ENCODE measurements at regions not wholly inside any gene's neighbourhood (a gene's known extent, or its start where the extent isn't known, plus 50 kb on each side); places are given as distances from the start of the nearest gene placed in this dataset.

GRCh38 chr2:219772103-219772635 lies 144.7 kb downstream of the SLC4A3 start:
- no peak for FAIRE-seq

GRCh38 chr2:219772697-219773096 lies 145.3 kb downstream of the SLC4A3 start:
- no peak for FAIRE-seq

GRCh38 chr2:219775506-219775905 lies 148.1 kb downstream of the SLC4A3 start:
- FAIRE-seq, result no peak

- no peak for FAIRE-seq
These were observed 150.0 kb downstream of the SLC4A3 start for GRCh38 chr2:219777388-219777787.

GRCh38 chr2:219778189-219778588 lies 150.8 kb downstream of the SLC4A3 start:
- no peak for FAIRE-seq

GRCh38 chr2:219782737-219783348 lies 155.4 kb downstream of the SLC4A3 start:
- FAIRE-seq, result no peak

- FAIRE-seq, result no peak
These were observed 156.0 kb downstream of the SLC4A3 start for GRCh38 chr2:219783359-219783975.

- no peak for FAIRE-seq
These were observed 156.7 kb downstream of the SLC4A3 start for GRCh38 chr2:219784178-219784577.

GRCh38 chr2:219789476-219789875 lies 162.0 kb downstream of the SLC4A3 start:
- FAIRE-seq, result no peak

GRCh38 chr2:219792446-219792845 lies 165.0 kb downstream of the SLC4A3 start:
- no peak for FAIRE-seq

- no peak for FAIRE-seq
These were observed 171.0 kb downstream of the SLC4A3 start for GRCh38 chr2:219798430-219798829.

GRCh38 chr2:219803294-219803693 lies 175.9 kb downstream of the SLC4A3 start:
- FAIRE-seq, result no peak

GRCh38 chr2:219810895-219811294 lies 183.5 kb downstream of the SLC4A3 start:
- no peak for FAIRE-seq

GRCh38 chr2:219812672-219813071 lies 185.2 kb downstream of the SLC4A3 start:
- FAIRE-seq, result no peak

- no peak for FAIRE-seq
These were observed 193.3 kb downstream of the SLC4A3 start for GRCh38 chr2:219820767-219821166.

GRCh38 chr2:219823574-219823973 lies 196.1 kb downstream of the SLC4A3 start:
- no peak for FAIRE-seq

- FAIRE-seq, result no peak
These were observed 197.6 kb downstream of the SLC4A3 start for GRCh38 chr2:219824996-219825395.

GRCh38 chr2:219828127-219828526 lies 200.7 kb downstream of the SLC4A3 start:
- no peak for FAIRE-seq

GRCh38 chr2:219829667-219830352 lies 202.4 kb downstream of the SLC4A3 start:
- FAIRE-seq, result no peak

- FAIRE-seq, result no peak
These were observed 202.9 kb downstream of the SLC4A3 start for GRCh38 chr2:219830353-219830738.

GRCh38 chr2:219831957-219832356 lies 204.5 kb downstream of the SLC4A3 start:
- FAIRE-seq, result no peak

GRCh38 chr2:219832904-219833303 lies 205.5 kb downstream of the SLC4A3 start:
- no peak for FAIRE-seq

GRCh38 chr2:219835493-219835892 lies 208.1 kb downstream of the SLC4A3 start:
- FAIRE-seq, result no peak

- peak; percentile 76 for FAIRE-seq
These were observed 209.3 kb downstream of the SLC4A3 start for GRCh38 chr2:219836647-219837177.
